ENCODE measurements at regions not wholly inside any gene's neighbourhood (a gene's known extent, or its start where the extent isn't known, plus 50 kb on each side); places are given as distances from the start of the nearest gene placed in this dataset.

- no peak for TF ChIP-seq RAD21 (IDR thresholded peaks at IDR 0.05; ENCODE audit: low read depth)
- TF ChIP-seq NFIC (IDR thresholded peaks at IDR 0.05): no peak
- no peak for TF ChIP-seq TEAD4 (IDR thresholded peaks at IDR 0.05)
- TF ChIP-seq, protein P1, sequence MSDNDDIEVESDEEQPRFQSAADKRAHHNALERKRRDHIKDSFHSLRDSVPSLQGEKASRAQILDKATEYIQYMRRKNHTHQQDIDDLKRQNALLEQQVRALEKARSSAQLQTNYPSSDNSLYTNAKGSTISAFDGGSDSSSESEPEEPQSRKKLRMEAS (IDR thresholded peaks at IDR 0.05): no peak
- TF ChIP-seq, protein P2, sequence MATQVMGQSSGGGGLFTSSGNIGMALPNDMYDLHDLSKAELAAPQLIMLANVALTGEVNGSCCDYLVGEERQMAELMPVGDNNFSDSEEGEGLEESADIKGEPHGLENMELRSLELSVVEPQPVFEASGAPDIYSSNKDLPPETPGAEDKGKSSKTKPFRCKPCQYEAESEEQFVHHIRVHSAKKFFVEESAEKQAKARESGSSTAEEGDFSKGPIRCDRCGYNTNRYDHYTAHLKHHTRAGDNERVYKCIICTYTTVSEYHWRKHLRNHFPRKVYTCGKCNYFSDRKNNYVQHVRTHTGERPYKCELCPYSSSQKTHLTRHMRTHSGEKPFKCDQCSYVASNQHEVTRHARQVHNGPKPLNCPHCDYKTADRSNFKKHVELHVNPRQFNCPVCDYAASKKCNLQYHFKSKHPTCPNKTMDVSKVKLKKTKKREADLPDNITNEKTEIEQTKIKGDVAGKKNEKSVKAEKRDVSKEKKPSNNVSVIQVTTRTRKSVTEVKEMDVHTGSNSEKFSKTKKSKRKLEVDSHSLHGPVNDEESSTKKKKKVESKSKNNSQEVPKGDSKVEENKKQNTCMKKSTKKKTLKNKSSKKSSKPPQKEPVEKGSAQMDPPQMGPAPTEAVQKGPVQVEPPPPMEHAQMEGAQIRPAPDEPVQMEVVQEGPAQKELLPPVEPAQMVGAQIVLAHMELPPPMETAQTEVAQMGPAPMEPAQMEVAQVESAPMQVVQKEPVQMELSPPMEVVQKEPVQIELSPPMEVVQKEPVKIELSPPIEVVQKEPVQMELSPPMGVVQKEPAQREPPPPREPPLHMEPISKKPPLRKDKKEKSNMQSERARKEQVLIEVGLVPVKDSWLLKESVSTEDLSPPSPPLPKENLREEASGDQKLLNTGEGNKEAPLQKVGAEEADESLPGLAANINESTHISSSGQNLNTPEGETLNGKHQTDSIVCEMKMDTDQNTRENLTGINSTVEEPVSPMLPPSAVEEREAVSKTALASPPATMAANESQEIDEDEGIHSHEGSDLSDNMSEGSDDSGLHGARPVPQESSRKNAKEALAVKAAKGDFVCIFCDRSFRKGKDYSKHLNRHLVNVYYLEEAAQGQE (IDR thresholded peaks at IDR 0.05; ENCODE audit: low read depth): no peak
- TF ChIP-seq ZBTB7A (IDR thresholded peaks at IDR 0.05; ENCODE audit: low read depth): no peak
- no peak for TF ChIP-seq EGR1 (IDR thresholded peaks at IDR 0.05)
- TF ChIP-seq CEBPB (IDR thresholded peaks at IDR 0.05): no peak
- TF ChIP-seq EP300 (IDR thresholded peaks at IDR 0.05; ENCODE audit: borderline replicate concordance): no peak
These were observed 169.6 kb downstream of the THBS2 start for GRCh38 chr6:169084067-169084466.

DNA sequence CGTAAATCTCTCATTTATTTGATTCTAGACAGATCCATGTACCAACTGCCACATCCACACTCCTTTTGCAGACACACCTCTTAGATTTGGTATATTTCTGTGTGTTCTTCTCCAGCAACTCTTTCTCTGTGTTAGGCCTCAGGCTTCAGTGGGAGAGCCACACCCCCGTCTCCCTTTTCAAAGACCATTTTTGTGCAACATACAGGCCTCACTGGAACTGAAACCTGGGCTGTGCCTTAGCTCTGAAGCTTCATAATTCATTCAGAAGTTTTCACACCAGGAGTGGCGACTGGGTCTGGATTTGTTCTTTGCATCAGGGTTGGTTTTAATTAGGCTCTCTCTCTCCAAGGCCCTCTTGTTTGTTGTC, 170.2 kb downstream of the THBS2 start:
- TF ChIP-seq TCF12 (IDR thresholded peaks at IDR 0.05; ENCODE audit: low read depth) (no peak), NFIC (IDR thresholded peaks at IDR 0.05) (no peak), CEBPB (IDR thresholded peaks at IDR 0.05) (no peak), FOXM1 (IDR thresholded peaks at IDR 0.05; ENCODE audit: borderline replicate concordance, low read depth) (no peak), USF1 (IDR thresholded peaks at IDR 0.05) (no peak), RAD21 (IDR thresholded peaks at IDR 0.05; ENCODE audit: low read depth) (no peak), CREB1 (IDR thresholded peaks at IDR 0.05; ENCODE audit: low read depth) (no peak), TAF1 (IDR thresholded peaks at IDR 0.05; ENCODE audit: low read depth) (no peak), YY1 (IDR thresholded peaks at IDR 0.05; ENCODE audit: low read depth) (no peak), EGR1 (IDR thresholded peaks at IDR 0.05) (no peak), ZBTB7A (IDR thresholded peaks at IDR 0.05; ENCODE audit: low read depth) (no peak), TEAD4 (IDR thresholded peaks at IDR 0.05) (no peak), EP300 (IDR thresholded peaks at IDR 0.05; ENCODE audit: borderline replicate concordance) (no peak)
- TF ChIP-seq, protein P2 (IDR thresholded peaks at IDR 0.05; ENCODE audit: low read depth): no peak
- TF ChIP-seq, protein P1 (IDR thresholded peaks at IDR 0.05): no peak

- TF ChIP-seq CREB1 (IDR thresholded peaks at IDR 0.05; ENCODE audit: low read depth) (no peak), EGR1 (IDR thresholded peaks at IDR 0.05) (no peak), YY1 (IDR thresholded peaks at IDR 0.05; ENCODE audit: low read depth) (no peak), NFIC (IDR thresholded peaks at IDR 0.05) (no peak), USF1 (IDR thresholded peaks at IDR 0.05) (no peak), TEAD4 (IDR thresholded peaks at IDR 0.05) (no peak), EP300 (IDR thresholded peaks at IDR 0.05; ENCODE audit: borderline replicate concordance) (no peak), FOXM1 (IDR thresholded peaks at IDR 0.05; ENCODE audit: borderline replicate concordance, low read depth) (no peak), TAF1 (IDR thresholded peaks at IDR 0.05; ENCODE audit: low read depth) (no peak)
- TF ChIP-seq, protein P1 (IDR thresholded peaks at IDR 0.05): no peak
These were observed 170.7 kb downstream of the THBS2 start for GRCh38 chr6:169082817-169083507.

GRCh38 chr6:169082093-169082492, 171.6 kb downstream of the THBS2 start:
- TF ChIP-seq USF1 (IDR thresholded peaks at IDR 0.05): no peak
- TF ChIP-seq CEBPB (IDR thresholded peaks at IDR 0.05): no peak
- TF ChIP-seq, protein P1 (IDR thresholded peaks at IDR 0.05): no peak
- no peak for TF ChIP-seq YY1 (IDR thresholded peaks at IDR 0.05; ENCODE audit: low read depth)

- no peak for TF ChIP-seq NFIC (IDR thresholded peaks at IDR 0.05)
- no peak for TF ChIP-seq USF1 (IDR thresholded peaks at IDR 0.05)
- no peak for TF ChIP-seq TCF12 (IDR thresholded peaks at IDR 0.05; ENCODE audit: low read depth)
- TF ChIP-seq EP300 (IDR thresholded peaks at IDR 0.05; ENCODE audit: borderline replicate concordance): no peak
- no peak for TF ChIP-seq CREB1 (IDR thresholded peaks at IDR 0.05; ENCODE audit: low read depth)
- TF ChIP-seq EGR1 (IDR thresholded peaks at IDR 0.05): no peak
- TF ChIP-seq ZBTB7A (IDR thresholded peaks at IDR 0.05; ENCODE audit: low read depth): no peak
- TF ChIP-seq, protein P2 (IDR thresholded peaks at IDR 0.05; ENCODE audit: low read depth): no peak
- TF ChIP-seq TEAD4 (IDR thresholded peaks at IDR 0.05): no peak
- no peak for TF ChIP-seq FOXM1 (IDR thresholded peaks at IDR 0.05; ENCODE audit: borderline replicate concordance, low read depth)
These were observed 172.4 kb downstream of the THBS2 start for GRCh38 chr6:169081248-169081647.
